HepG2 (cell line): ENCODE measurements at regions not wholly inside any gene's neighbourhood (a gene's known extent, or its start where the extent isn't known, plus 50 kb on each side); places are given as distances from the start of the nearest gene placed in this dataset.

Experiments
- ATAC-seq: fragments of 200-7000 bp; cut with Tn5 transposase; 3 replicates; pipeline ENCODE4 v1.9.1; 2020; ENCODE audit warnings: mild to moderate bottlenecking, moderate library complexity
- BruUV-seq: library from RNA; stranded (reverse); fragments of 400-500 nt; replicated peaks from 2 replicates; lab custom pipeline; 2021; lab: Mats Ljungman, UMichigan
- CTCF ChIA-PET: fragments of 300-600 bp; formaldehyde crosslinking; extraction: SDS; loops from one replicate; lab custom pipeline; 2021; ENCODE audit warnings: low total read pairs, inconsistent platforms, low intra/inter-chr PET ratio; lab: Yijun Ruan, JAX
- POLR2A ChIA-PET: fragments of 350-600 bp; sonication (Branson Sonifier 250); formaldehyde crosslinking; loops from one replicate; lab custom pipeline; 2020; ENCODE audit warnings: antibody characterized with exemption, inconsistent platforms; lab: Yijun Ruan, JAX
- DNase-seq: peaks from one replicate; pipeline ENCODE4 v3.0.0-alpha.2; 2015; ENCODE audit warnings: low spot score
- FAIRE-seq: peaks from 3 replicates; lab custom pipeline; 2011; peaks lifted over from hg19 to GRCh38; lab: Jason Lieb, UNC
- H2AFZ ChIP-seq: one replicate; pipeline ENCODE4 v1.6.1; 2011; ENCODE audit warnings: low read length, inconsistent platforms
- H3K27ac ChIP-seq: fragments of 300-600 bp; 3 replicates; pipeline ENCODE4 v1.8.0; 2011; ENCODE audit warnings: mixed run types, mild to moderate bottlenecking, mixed read lengths, low read length, inconsistent platforms; ENCODE audit not compliant: insufficient read depth; ENCODE audit errors: extremely low read length
- H3K27me3 ChIP-seq, 2 experiments: fragments of 200-600 bp in 1 of 2; 2 replicates in 1 of 2; 3 replicates in 1 of 2; pipeline versions ENCODE4 v1.6.0 to v1.8.0; 2011; ENCODE audit warnings: low read length in 2 of 2, mild to moderate bottlenecking in 2 of 2, moderate library complexity in 2 of 2, inconsistent platforms in 1 of 2; ENCODE audit not compliant: insufficient read depth in 2 of 2, control insufficient read depth in 1 of 2
- H3K36me3 ChIP-seq, 2 experiments: fragments of 200-600 bp in 1 of 2; replicated peaks in 1 of 2; 2 replicates in 1 of 2; 3 replicates in 1 of 2; pipeline versions ENCODE4 v1.5.1 to v1.8.0; 2011; ENCODE audit warnings: low read length in 2 of 2, inconsistent platforms in 1 of 2; ENCODE audit not compliant: insufficient read depth in 2 of 2, control insufficient read depth in 1 of 2
- H3K4me1 ChIP-seq: 2 replicates; pipeline ENCODE4 v1.5.1; 2012; ENCODE audit warnings: low read length, inconsistent platforms; ENCODE audit not compliant: insufficient read depth
- H3K4me2 ChIP-seq: 2 replicates; pipeline ENCODE4 v1.6.0; 2011; ENCODE audit warnings: low read depth, low read length, inconsistent platforms
- H3K4me3 ChIP-seq, 3 experiments: fragments of 200-600 bp in 1 of 3; sonication (generic), shearing (Covaris generic) in 1 of 3; replicated peaks in 1 of 3; 2 replicates each; pipeline ENCODE4 v1.5.1; 2011 to 2016; ENCODE audit warnings: low read length in 3 of 3, inconsistent platforms in 2 of 3, low read depth in 2 of 3, mild to moderate bottlenecking in 2 of 3, control low read depth in 1 of 3, mixed read lengths in 1 of 3; ENCODE audit not compliant: insufficient read depth in 1 of 3
- H3K79me2 ChIP-seq: one replicate; pipeline ENCODE4 v1.6.1; 2011; ENCODE audit warnings: low read length, inconsistent platforms; ENCODE audit not compliant: insufficient read depth
- H3K9ac ChIP-seq: 2 replicates; pipeline ENCODE4 v1.6.0; 2011; ENCODE audit warnings: mild to moderate bottlenecking, low read depth, low read length, inconsistent platforms; ENCODE audit not compliant: insufficient read depth
- H3K9me3 ChIP-seq: 2 replicates; pipeline ENCODE4 v1.5.1; 2012; ENCODE audit warnings: mild to moderate bottlenecking, low read length
- H4K20me1 ChIP-seq: 2 replicates; pipeline ENCODE4 v1.6.0; 2011; ENCODE audit warnings: inconsistent platforms, mild to moderate bottlenecking, low read length, moderate library complexity; ENCODE audit not compliant: insufficient read depth
- ARID2 ChIP-seq: sonication (generic); formaldehyde crosslinking; IDR thresholded peaks from 2 replicates; pipeline ENCODE4 v1.8.1; 2022; ENCODE audit warnings: mild to moderate bottlenecking, missing genetic modification reagents, borderline replicate concordance
- FLYWCH1 ChIP-seq: sonication (generic); formaldehyde crosslinking; IDR thresholded peaks from 2 replicates; pipeline ENCODE4 v1.8.1; 2023; ENCODE audit warnings: mild to moderate bottlenecking, missing genetic modification reagents
- GABPA ChIP-seq, 2 experiments: IDR thresholded peaks; 2 replicates each; pipeline ENCODE4 v1.6.1; 2011 to 2016; ENCODE audit warnings: low read depth in 2 of 2, low read length in 1 of 2, missing biosample characterization in 1 of 2, missing genetic modification characterization in 1 of 2
- GMEB2 ChIP-seq: IDR thresholded peaks from 2 replicates; pipeline ENCODE4 v1.6.1; 2016; ENCODE audit warnings: missing biosample characterization, missing genetic modification reagents, low read depth
- TMF1 ChIP-seq: sonication (generic); formaldehyde crosslinking; IDR thresholded peaks from 2 replicates; pipeline ENCODE4 v1.8.1; 2022; ENCODE audit warnings: low read depth, missing genetic modification reagents
- ZNF136 ChIP-seq: sonication (generic); formaldehyde crosslinking; IDR thresholded peaks from 2 replicates; pipeline ENCODE4 v1.8.1; 2022; ENCODE audit warnings: low read depth, mild to moderate bottlenecking, moderate library complexity, missing genetic modification reagents
- ZNF281 ChIP-seq: sonication (generic); formaldehyde crosslinking; IDR thresholded peaks from 2 replicates; pipeline ENCODE4 v1.4.0; 2020; ENCODE audit warnings: missing genetic modification reagents, borderline replicate concordance
- ZNF44 ChIP-seq: sonication (generic); formaldehyde crosslinking; IDR thresholded peaks from 2 replicates; pipeline ENCODE4 v1.5.1; 2020; ENCODE audit warnings: mild to moderate bottlenecking, missing genetic modification reagents
- ZNF484 ChIP-seq: sonication (generic); formaldehyde crosslinking; IDR thresholded peaks from 2 replicates; pipeline ENCODE4 v1.5.1; 2020; ENCODE audit warnings: mild to moderate bottlenecking, low read depth, missing genetic modification reagents, borderline replicate concordance
- ZNF704 ChIP-seq: sonication (generic); formaldehyde crosslinking; IDR thresholded peaks from 2 replicates; pipeline ENCODE4 v1.8.1; 2023; ENCODE audit warnings: mild to moderate bottlenecking, inconsistent platforms, moderate library complexity, missing genetic modification reagents, borderline replicate concordance
- WGBS: methylation state at CpG from one replicate; pipeline ENCODE4 v1.1.6; 2017; ENCODE audit warnings: low lambda C conversion rate; 5-methylcytosine and 5-hydroxymethylcytosine counted together
- in situ Hi-C: cut with HindIII; loops from 2 replicates; pipeline ENCODE4 v1.10.0; 2017; ENCODE audit warnings: low pct_unique_long_range_greater_than_20kb; ENCODE audit not compliant: extremely low pct_ligation_motif_present
- intact Hi-C: fragments of 100-400 bp; cut with micrococcal nuclease; formaldehyde crosslinking; loops from one replicate; pipeline ENCODE4 v1.10.0; 2022; ENCODE audit not compliant: unreplicated experiment
- TF ChIP-seq, protein P1 (sequence below): sonication (generic); formaldehyde crosslinking; IDR thresholded peaks from 2 replicates; pipeline ENCODE4 v1.4.0; 2020; ENCODE audit warnings: missing genetic modification reagents

- ATAC-seq: no peak
- POLR2A ChIA-PET: no interaction called here
Observed at GRCh38 chrX:101999644-102000539, 68.1 kb upstream of the ZMAT1 start.

More at GRCh38 chrX:101999644-102000539, 68.1 kb upstream of the ZMAT1 start:
- Histone ChIP-seq H3K4me2 (no peak overlapping the region), H3K27me3 (no peaks in the 10 kb centered on the region), H2AFZ (no peak overlapping the region), H3K4me3 (no peak overlapping the region), H3K79me2 (no peaks in the 10 kb centered on the region), H3K9ac (no peak overlapping the region), H3K4me1 (no peaks in the 10 kb centered on the region), H3K9me3 (no peaks in the 10 kb centered on the region), H3K27ac (no peak overlapping the region), H4K20me1 (no peaks in the 10 kb centered on the region), H3K36me3 (no peaks in the 10 kb centered on the region)
- CTCF ChIA-PET: no interaction called here
- no peak for TF ChIP-seq TMF1 (CRISPR knock-in tag)
- TF ChIP-seq ZNF484 (CRISPR knock-in tag): no peak
- no peak for TF ChIP-seq GMEB2 (CRISPR knock-in tag)
- TF ChIP-seq, protein P1, sequence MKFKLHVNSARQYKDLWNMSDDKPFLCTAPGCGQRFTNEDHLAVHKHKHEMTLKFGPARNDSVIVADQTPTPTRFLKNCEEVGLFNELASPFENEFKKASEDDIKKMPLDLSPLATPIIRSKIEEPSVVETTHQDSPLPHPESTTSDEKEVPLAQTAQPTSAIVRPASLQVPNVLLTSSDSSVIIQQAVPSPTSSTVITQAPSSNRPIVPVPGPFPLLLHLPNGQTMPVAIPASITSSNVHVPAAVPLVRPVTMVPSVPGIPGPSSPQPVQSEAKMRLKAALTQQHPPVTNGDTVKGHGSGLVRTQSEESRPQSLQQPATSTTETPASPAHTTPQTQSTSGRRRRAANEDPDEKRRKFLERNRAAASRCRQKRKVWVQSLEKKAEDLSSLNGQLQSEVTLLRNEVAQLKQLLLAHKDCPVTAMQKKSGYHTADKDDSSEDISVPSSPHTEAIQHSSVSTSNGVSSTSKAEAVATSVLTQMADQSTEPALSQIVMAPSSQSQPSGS (CRISPR knock-in tag): no peak
- no peak for TF ChIP-seq GABPA (IDR thresholded peaks at IDR 0.05; ENCODE audit: low read depth, low read length)
- no peak for TF ChIP-seq GABPA (CRISPR knock-in tag; IDR thresholded peaks at IDR 0.05; ENCODE audit: low read depth)
- TF ChIP-seq ZNF281 (CRISPR knock-in tag): no peak
- TF ChIP-seq FLYWCH1 (CRISPR knock-in tag): no peak
- no peak for TF ChIP-seq ZNF136 (CRISPR knock-in tag)
- TF ChIP-seq ZNF44: no peak
- no peak for TF ChIP-seq ZNF704
- TF ChIP-seq ARID2: no peak
- in situ Hi-C loops: no loop called here
- no peak for FAIRE-seq
- no peak for DNase-seq
- no CpG with 5 or more reads among the region's 7 CpGs for WGBS
- intact Hi-C loops: no loop called here
- no TSS peak for BruUV-seq
